ENCODE measurements at regions not wholly inside any gene's neighbourhood (a gene's known extent, or its start where the extent isn't known, plus 50 kb on each side); places are given as distances from the start of the nearest gene placed in this dataset.

- H3K4me1 ChIP-seq (ENCODE audit: insufficient read depth, low read length, poor library complexity, severe bottlenecking), result peaks cover 5% of the 10 kb centered on the region
- POLR2A ChIA-PET, result no interaction called here
- H2AFZ ChIP-seq (ENCODE audit: low read length), result no peak overlapping the region
- H3K9me3 ChIP-seq (ENCODE audit: low read length), result no peaks in the 10 kb centered on the region
- no peak for DNase-seq (ENCODE audit: low spot score)
- H3K4me2 ChIP-seq (ENCODE audit: low read length), result no peak overlapping the region
- BruUV-seq (replicated peaks), result no TSS peak
- no peaks in the 10 kb centered on the region for H3K36me3 ChIP-seq (ENCODE audit: insufficient read depth, low read length)
- intact Hi-C loops (cut with micrococcal nuclease; ENCODE audit: unreplicated experiment), result no loop called here
- H3K27ac ChIP-seq (ENCODE audit: low read depth, low read length, poor library complexity, severe bottlenecking), result no peak overlapping the region
- H3K4me3 ChIP-seq (ENCODE audit: low read depth, low read length, poor library complexity, severe bottlenecking), result no peak overlapping the region
- CTCF ChIA-PET (ENCODE audit: unreplicated experiment), result no interaction called here
- H4K20me1 ChIP-seq (ENCODE audit: insufficient read depth, low read length), result no peaks in the 10 kb centered on the region
- H3K9me2 ChIP-seq (ENCODE audit: insufficient read depth, low read length), result no peaks in the 10 kb centered on the region
- H3K79me2 ChIP-seq (ENCODE audit: insufficient read depth, low read depth, low read length), result no peaks in the 10 kb centered on the region
- TF ChIP-seq EZH2phosphoT487 (IDR thresholded peaks at IDR 0.05; ENCODE audit: borderline replicate concordance, low read depth, low read length), result no peak
- TF ChIP-seq CTCF (conservative IDR thresholded peaks at IDR 0.05; ENCODE audit: low read length), result no peak
Measured at GRCh38 chr2:224210286-224211180, 171.4 kb upstream of the SERPINE2 start.

- peaks cover 5% of the 10 kb centered on the region for H3K4me1 ChIP-seq (ENCODE audit: insufficient read depth, low read length, poor library complexity, severe bottlenecking)
- H3K4me3 ChIP-seq (ENCODE audit: low read depth, low read length, poor library complexity, severe bottlenecking), result no peak overlapping the region
- H3K9me3 ChIP-seq (ENCODE audit: low read length), result no peaks in the 10 kb centered on the region
- H3K9me2 ChIP-seq (ENCODE audit: insufficient read depth, low read length), result no peaks in the 10 kb centered on the region
- no peaks in the 10 kb centered on the region for H3K79me2 ChIP-seq (ENCODE audit: insufficient read depth, low read depth, low read length)
- H4K20me1 ChIP-seq (ENCODE audit: insufficient read depth, low read length), result no peaks in the 10 kb centered on the region
- H3K4me2 ChIP-seq (ENCODE audit: low read length), result no peak overlapping the region
- CTCF ChIA-PET (ENCODE audit: unreplicated experiment), result no interaction called here
- TF ChIP-seq EZH2phosphoT487 (IDR thresholded peaks at IDR 0.05; ENCODE audit: borderline replicate concordance, low read depth, low read length), result no peak
- no peak for TF ChIP-seq CTCF (conservative IDR thresholded peaks at IDR 0.05; ENCODE audit: low read length)
- no peaks in the 10 kb centered on the region for H3K36me3 ChIP-seq (ENCODE audit: insufficient read depth, low read length)
- no TSS peak for BruUV-seq (replicated peaks)
- DNase-seq (ENCODE audit: low spot score), result no peak
- no peak overlapping the region for H2AFZ ChIP-seq (ENCODE audit: low read length)
- H3K27ac ChIP-seq (ENCODE audit: low read depth, low read length, poor library complexity, severe bottlenecking), result no peak overlapping the region
- intact Hi-C loops (cut with micrococcal nuclease; ENCODE audit: unreplicated experiment), result no loop called here
- POLR2A ChIA-PET, result no interaction called here
Measured at GRCh38 chr2:224209555-224210285, 170.6 kb upstream of the SERPINE2 start.

GRCh38 chr2:224208443-224208842, 169.4 kb upstream of the SERPINE2 start:
- TF ChIP-seq EZH2phosphoT487 (IDR thresholded peaks at IDR 0.05; ENCODE audit: borderline replicate concordance, low read depth, low read length) (no peak), CTCF (conservative IDR thresholded peaks at IDR 0.05; ENCODE audit: low read length) (no peak)
- no peak for DNase-seq (ENCODE audit: low spot score)
- no TSS peak for BruUV-seq (replicated peaks)
- ChIA-PET POLR2A (no interaction called here), CTCF (ENCODE audit: unreplicated experiment) (no interaction called here)
- Histone ChIP-seq H3K36me3 (ENCODE audit: insufficient read depth, low read length) (no peaks in the 10 kb centered on the region), H3K4me1 (ENCODE audit: insufficient read depth, low read length, poor library complexity, severe bottlenecking) (peaks cover 5% of the 10 kb centered on the region), H2AFZ (ENCODE audit: low read length) (no peak overlapping the region), H3K9me3 (ENCODE audit: low read length) (no peaks in the 10 kb centered on the region), H4K20me1 (ENCODE audit: insufficient read depth, low read length) (no peaks in the 10 kb centered on the region), H3K27ac (ENCODE audit: low read depth, low read length, poor library complexity, severe bottlenecking) (no peak overlapping the region), H3K79me2 (ENCODE audit: insufficient read depth, low read depth, low read length) (no peaks in the 10 kb centered on the region), H3K4me3 (ENCODE audit: low read depth, low read length, poor library complexity, severe bottlenecking) (no peak overlapping the region), H3K4me2 (ENCODE audit: low read length) (no peak overlapping the region), H3K9me2 (ENCODE audit: insufficient read depth, low read length) (no peaks in the 10 kb centered on the region)
- intact Hi-C loops (cut with micrococcal nuclease; ENCODE audit: unreplicated experiment), result no loop called here

Measured in OCI-LY7 (cell line).